OCI-LY1 (cell line): ENCODE measurements at regions not wholly inside any gene's neighbourhood (a gene's known extent, or its start where the extent isn't known, plus 50 kb on each side); places are given as distances from the start of the nearest gene placed in this dataset.

Experiments used
- EZH2 ChIP-seq: fragments of 200-600 bp; sonication (generic), shearing (Covaris generic); IDR thresholded peaks from 2 replicates; pipeline ENCODE4 v1.8.0; 2017; ENCODE audit warnings: borderline replicate concordance, mixed run types, mild to moderate bottlenecking, antibody characterized with exemption, low read length, moderate library complexity, mixed read lengths
- TF ChIP-seq, protein P1 (sequence below): fragments of 200-600 bp; sonication (generic), shearing (Covaris generic); IDR thresholded peaks from 2 replicates; pipeline ENCODE4 v1.5.1; 2017; ENCODE audit warnings: mild to moderate bottlenecking, antibody characterized with exemption, low read length, moderate library complexity, mixed read lengths

DNA sequence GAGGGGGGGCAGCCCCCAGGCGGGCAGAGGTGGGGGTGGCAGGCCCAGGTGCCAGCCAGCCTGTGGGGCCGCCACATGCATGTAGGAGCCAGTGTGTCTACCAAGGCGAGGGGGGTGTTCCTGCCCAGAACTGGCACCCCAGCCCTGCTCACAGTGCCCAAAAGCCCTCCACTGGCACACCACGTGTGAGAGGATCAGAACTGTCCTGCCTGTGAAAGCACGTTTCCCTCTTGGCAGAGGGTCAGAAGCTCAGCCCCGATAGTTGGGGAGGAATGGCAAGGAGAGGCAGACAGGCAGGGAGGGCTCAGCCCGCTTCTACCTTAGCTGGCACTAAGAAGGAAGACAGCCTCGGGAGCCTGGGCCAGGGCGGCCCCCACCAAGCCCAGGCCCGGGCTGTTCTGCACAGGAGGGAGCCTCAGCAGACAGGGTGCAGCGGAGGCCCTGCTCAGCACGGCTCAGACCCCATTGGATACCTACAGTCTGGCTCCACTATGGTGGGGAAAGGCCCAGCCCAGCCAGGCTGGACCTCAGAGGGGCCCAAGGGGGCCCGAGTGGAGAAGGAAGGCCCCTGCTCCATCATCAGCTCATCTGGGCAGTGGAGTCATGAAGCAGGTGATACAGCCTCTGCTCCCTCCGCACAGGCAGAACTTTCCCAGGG, 84.8 kb upstream of the LINGO1 start:
- TF ChIP-seq, protein P1, sequence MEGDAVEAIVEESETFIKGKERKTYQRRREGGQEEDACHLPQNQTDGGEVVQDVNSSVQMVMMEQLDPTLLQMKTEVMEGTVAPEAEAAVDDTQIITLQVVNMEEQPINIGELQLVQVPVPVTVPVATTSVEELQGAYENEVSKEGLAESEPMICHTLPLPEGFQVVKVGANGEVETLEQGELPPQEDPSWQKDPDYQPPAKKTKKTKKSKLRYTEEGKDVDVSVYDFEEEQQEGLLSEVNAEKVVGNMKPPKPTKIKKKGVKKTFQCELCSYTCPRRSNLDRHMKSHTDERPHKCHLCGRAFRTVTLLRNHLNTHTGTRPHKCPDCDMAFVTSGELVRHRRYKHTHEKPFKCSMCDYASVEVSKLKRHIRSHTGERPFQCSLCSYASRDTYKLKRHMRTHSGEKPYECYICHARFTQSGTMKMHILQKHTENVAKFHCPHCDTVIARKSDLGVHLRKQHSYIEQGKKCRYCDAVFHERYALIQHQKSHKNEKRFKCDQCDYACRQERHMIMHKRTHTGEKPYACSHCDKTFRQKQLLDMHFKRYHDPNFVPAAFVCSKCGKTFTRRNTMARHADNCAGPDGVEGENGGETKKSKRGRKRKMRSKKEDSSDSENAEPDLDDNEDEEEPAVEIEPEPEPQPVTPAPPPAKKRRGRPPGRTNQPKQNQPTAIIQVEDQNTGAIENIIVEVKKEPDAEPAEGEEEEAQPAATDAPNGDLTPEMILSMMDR, result no peak
- TF ChIP-seq EZH2, result no peak
